K562 (cell line): ENCODE measurements at regions not wholly inside any gene's neighbourhood (a gene's known extent, or its start where the extent isn't known, plus 50 kb on each side); places are given as distances from the start of the nearest gene placed in this dataset.

Experiments
- ATAC-seq: fragments of 200-7000 bp; cut with Tn5 transposase; 3 replicates; pipeline ENCODE4 v1.9.1; 2020; ENCODE audit warnings: moderate library complexity
- BruUV-seq: library from RNA; stranded (reverse); fragments of 400-500 nt; replicated peaks from 2 replicates; lab custom pipeline; 2021; lab: Mats Ljungman, UMichigan
- CTCF ChIA-PET: fragments of 300-600 bp; formaldehyde crosslinking; extraction: SDS; loops from one replicate; lab custom pipeline; 2021; ENCODE audit warnings: low intra/inter-chr PET ratio; lab: Yijun Ruan, JAX
- POLR2A ChIA-PET: fragments of 300-600, 350-650 bp; sonication (Branson Sonifier 250); formaldehyde crosslinking; extraction: SDS; loops from one replicate; lab custom pipeline; 2021; ENCODE audit warnings: antibody characterized with exemption, inconsistent platforms; lab: Yijun Ruan, JAX
- DNase-seq, 4 experiments: peaks; one replicate each; pipeline versions ENCODE4 v3.0.0 to v3.0.0-alpha.2; 2011 to 2018; ENCODE audit warnings: low spot score in 3 of 4, mixed read lengths in 3 of 4; ENCODE audit errors: extremely low read depth in 1 of 4
- FAIRE-seq: peaks from 2 replicates; lab custom pipeline; 2011; peaks lifted over from hg19 to GRCh38; lab: Jason Lieb, UNC
- H2AFZ ChIP-seq: 2 replicates; pipeline ENCODE4 v1.6.0; 2011; ENCODE audit warnings: low read depth, low read length, control low read depth, inconsistent platforms
- H3K27ac ChIP-seq: fragments of 200-600 bp; 3 replicates; pipeline ENCODE4 v1.8.0; 2011; ENCODE audit warnings: low read depth, mild to moderate bottlenecking, control low read depth, inconsistent platforms, low read length, moderate library complexity, mixed read lengths; ENCODE audit errors: extremely low read depth
- H3K27me3 ChIP-seq, 2 experiments: fragments of 300-600 bp in 1 of 2; 2 replicates in 1 of 2; 3 replicates in 1 of 2; pipeline versions ENCODE4 v1.6.0 to v1.8.0; 2011; ENCODE audit warnings: inconsistent platforms in 2 of 2, low read length in 2 of 2, mild to moderate bottlenecking in 1 of 2, mixed read lengths in 1 of 2, moderate library complexity in 1 of 2; ENCODE audit not compliant: control insufficient read depth in 2 of 2, insufficient read depth in 2 of 2
- H3K36me3 ChIP-seq: fragments of 300-600 bp; 3 replicates; pipeline ENCODE4 v1.8.0; 2011; ENCODE audit warnings: mild to moderate bottlenecking, low read length, inconsistent platforms; ENCODE audit not compliant: control insufficient read depth, insufficient read depth
- H3K4me1 ChIP-seq, 2 experiments: fragments of 200-600 bp in 1 of 2; replicated peaks in 1 of 2; 2 replicates in 1 of 2; 3 replicates in 1 of 2; pipeline versions ENCODE4 v1.5.1 to v1.8.0; 2011; ENCODE audit warnings: inconsistent platforms in 2 of 2, low read length in 2 of 2, mild to moderate bottlenecking in 1 of 2, mixed read lengths in 1 of 2, moderate library complexity in 1 of 2; ENCODE audit not compliant: control insufficient read depth in 2 of 2, insufficient read depth in 2 of 2
- H3K4me2 ChIP-seq: 2 replicates; pipeline ENCODE4 v1.6.1; 2011; ENCODE audit warnings: low read length, control low read depth, inconsistent platforms, mixed read lengths; ENCODE audit not compliant: insufficient read depth
- H3K4me3 ChIP-seq: fragments of 200-600 bp; sonication (generic), shearing (Covaris generic); 2 replicates; pipeline ENCODE4 v1.5.1; 2016; ENCODE audit warnings: control low read depth, inconsistent platforms
- H3K79me2 ChIP-seq: fragments of 200-600 bp; 3 replicates; pipeline ENCODE4 v1.8.0; 2011; ENCODE audit warnings: low read length, inconsistent platforms; ENCODE audit not compliant: control insufficient read depth, insufficient read depth
- H3K9ac ChIP-seq, 2 experiments: 2 replicates each; pipeline versions ENCODE4 v1.6.0 to v1.6.1; 2011; ENCODE audit warnings: low read depth in 2 of 2, low read length in 2 of 2, control low read depth in 1 of 2, inconsistent platforms in 1 of 2, mild to moderate bottlenecking in 1 of 2, mixed read lengths in 1 of 2; ENCODE audit not compliant: insufficient read depth in 1 of 2
- H3K9me1 ChIP-seq: one replicate; pipeline ENCODE4 v1.6.0; 2011; ENCODE audit warnings: inconsistent platforms, mild to moderate bottlenecking, low read length, moderate library complexity; ENCODE audit not compliant: control insufficient read depth, insufficient read depth
- H3K9me3 ChIP-seq: replicated peaks from 2 replicates; pipeline ENCODE4 v1.5.1; 2011; ENCODE audit warnings: low read depth, low read length, inconsistent platforms; ENCODE audit not compliant: control insufficient read depth, insufficient read depth
- H4K20me1 ChIP-seq: replicated peaks from 2 replicates; pipeline ENCODE4 v1.6.1; 2011; ENCODE audit warnings: low read length, inconsistent platforms, mixed read lengths; ENCODE audit not compliant: control insufficient read depth, insufficient read depth
- ERF ChIP-seq: fragments of 450-650 bp; formaldehyde crosslinking; IDR thresholded peaks from 2 replicates; pipeline ENCODE4 v1.4.0; 2020; ENCODE audit warnings: mild to moderate bottlenecking, mixed read lengths
- IFI16 ChIP-seq: fragments of 250-450 bp; sonication (Bioruptor Pico); IDR thresholded peaks from 2 replicates; pipeline ENCODE4 v2.1.2; 2022; ENCODE audit warnings: mild to moderate bottlenecking, inconsistent platforms
- IRF2 ChIP-seq: sonication (generic); formaldehyde crosslinking; IDR thresholded peaks from 2 replicates; pipeline ENCODE4 v1.8.1; 2022; ENCODE audit warnings: mild to moderate bottlenecking, missing genetic modification reagents
- NCOA2 ChIP-seq, 2 experiments: fragments of 450-650 bp; IDR thresholded peaks; 2 replicates each; pipeline ENCODE4 v1.6.1; 2018; ENCODE audit warnings: mild to moderate bottlenecking in 2 of 2, moderate library complexity in 1 of 2; ENCODE audit not compliant: partially characterized antibody in 2 of 2
- TCF7 ChIP-seq: sonication (generic); IDR thresholded peaks from 2 replicates; pipeline ENCODE4 v1.6.1; 2016; ENCODE audit warnings: antibody characterized with exemption, borderline replicate concordance
- TGIF2 ChIP-seq: sonication (generic); formaldehyde crosslinking; IDR thresholded peaks from 2 replicates; pipeline ENCODE4 v1.8.1; 2022; ENCODE audit warnings: mild to moderate bottlenecking, missing genetic modification reagents, moderate library complexity
- WGBS: fragments of 100-300 bp; shearing (Covaris generic); methylation state at CpG from one replicate; pipeline ENCODE4 v1.1.6; 2016; ENCODE audit warnings: low coverage, mixed read lengths; ENCODE audit not compliant: insufficient coverage; ENCODE audit errors: missing lambda C conversion rate; 5-methylcytosine and 5-hydroxymethylcytosine counted together
- in situ Hi-C: fragments of 300-500 bp; cut with MboI; formaldehyde crosslinking; loops from 4 replicates; pipeline ENCODE4 v1.15.0; 2018; ENCODE audit warnings: inconsistent platforms, mixed read lengths
- intact Hi-C: fragments of 100-400 bp; cut with micrococcal nuclease; formaldehyde crosslinking; loops from 2 replicates; pipeline ENCODE4 v1.14.2; 2022
- TF ChIP-seq, protein P1 (sequence below): sonication (generic); formaldehyde crosslinking; IDR thresholded peaks from 2 replicates; pipeline ENCODE4 v1.8.0; 2022; ENCODE audit warnings: mild to moderate bottlenecking, low read depth, missing genetic modification reagents

DNA sequence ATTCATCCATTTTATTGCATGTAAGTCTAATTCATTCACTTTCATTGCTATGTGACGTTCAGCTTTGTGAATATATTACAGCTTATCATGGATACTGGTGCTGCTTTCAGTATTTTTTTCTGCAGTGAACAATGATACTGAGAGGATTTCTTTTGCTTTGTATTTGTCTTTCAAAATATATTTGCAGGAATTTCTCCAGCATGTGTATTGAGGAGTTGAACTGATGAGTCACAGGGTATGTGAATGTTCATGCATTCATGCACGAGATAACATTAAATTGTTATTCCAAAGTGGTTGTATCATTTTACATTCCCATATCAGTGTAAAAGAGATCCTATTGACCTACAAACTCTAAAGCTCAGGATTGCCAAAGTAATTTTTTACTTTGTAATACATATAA, 283.8 kb upstream of the ARSJ start:
- H3K27ac ChIP-seq: no peak overlapping the region
- in situ Hi-C loops (no loop called here), intact Hi-C loops (no loop called here)
- no peaks in the 10 kb centered on the region for H4K20me1 ChIP-seq
- WGBS: 0% methylated on average over 2 of the region's 2 CpGs
- no peak overlapping the region for H3K4me3 ChIP-seq
- no peaks in the 10 kb centered on the region for H3K9me3 ChIP-seq
- H3K9ac ChIP-seq: no peak overlapping the region
- H3K4me2 ChIP-seq: no peak overlapping the region
- no peaks in the 10 kb centered on the region for H3K4me1 ChIP-seq
- DNase-seq (no peak), ATAC-seq (no peak), FAIRE-seq (no peak)
- BruUV-seq: no TSS peak
- H3K36me3 ChIP-seq: no peaks in the 10 kb centered on the region
- ChIA-PET CTCF (no interaction called here), POLR2A (interaction anchor here (0.6 kb wide), 1 partner anchor 1190 kb away, joined by 4 read pairs; no protein-coding TSS in a partner anchor)
- H3K27me3 ChIP-seq: no peaks in the 10 kb centered on the region
- no peaks in the 10 kb centered on the region for H3K79me2 ChIP-seq
- TF ChIP-seq, protein P1, sequence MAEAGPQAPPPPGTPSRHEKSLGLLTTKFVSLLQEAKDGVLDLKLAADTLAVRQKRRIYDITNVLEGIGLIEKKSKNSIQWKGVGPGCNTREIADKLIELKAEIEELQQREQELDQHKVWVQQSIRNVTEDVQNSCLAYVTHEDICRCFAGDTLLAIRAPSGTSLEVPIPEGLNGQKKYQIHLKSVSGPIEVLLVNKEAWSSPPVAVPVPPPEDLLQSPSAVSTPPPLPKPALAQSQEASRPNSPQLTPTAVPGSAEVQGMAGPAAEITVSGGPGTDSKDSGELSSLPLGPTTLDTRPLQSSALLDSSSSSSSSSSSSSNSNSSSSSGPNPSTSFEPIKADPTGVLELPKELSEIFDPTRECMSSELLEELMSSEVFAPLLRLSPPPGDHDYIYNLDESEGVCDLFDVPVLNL (CRISPR knock-in tag): no peak
- H2AFZ ChIP-seq: no peak overlapping the region
- no peaks in the 10 kb centered on the region for H3K9me1 ChIP-seq

DNA sequence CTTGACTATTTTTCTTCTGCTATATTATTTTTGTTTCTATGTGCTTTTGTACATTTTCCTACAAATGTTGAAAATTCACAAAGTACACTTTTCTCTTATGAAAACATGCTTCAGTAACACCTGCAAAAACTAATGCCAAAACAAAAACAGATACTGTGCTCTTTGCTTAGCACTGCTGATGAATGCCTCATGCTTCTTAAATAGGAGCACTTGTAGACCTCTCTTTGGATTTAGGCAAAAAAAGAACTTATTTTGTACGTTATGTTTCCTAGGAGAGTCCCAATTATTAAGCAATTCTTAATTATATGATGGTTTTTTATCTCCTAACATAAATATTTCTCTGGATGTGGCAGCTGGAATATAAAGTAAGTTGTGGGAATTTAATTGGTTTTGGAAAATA, 285.0 kb upstream of the ARSJ start:
- Histone ChIP-seq H2AFZ (no peak overlapping the region), H3K4me1 (no peaks in the 10 kb centered on the region), H3K27ac (no peak overlapping the region), H3K36me3 (no peaks in the 10 kb centered on the region), H3K9me3 (no peaks in the 10 kb centered on the region), H3K9me1 (no peaks in the 10 kb centered on the region), H3K27me3 (no peaks in the 10 kb centered on the region), H4K20me1 (no peaks in the 10 kb centered on the region), H3K4me3 (no peak overlapping the region), H3K9ac (no peak overlapping the region), H3K4me2 (no peak overlapping the region), H3K79me2 (no peaks in the 10 kb centered on the region)
- in situ Hi-C loops (no loop called here), intact Hi-C loops (no loop called here)
- 0% methylated on average over 1 of the region's 1 CpG for WGBS
- DNase-seq (no peak), FAIRE-seq (no peak), ATAC-seq (no peak)
- ChIA-PET POLR2A (no interaction called here), CTCF (no interaction called here)
- no TSS peak for BruUV-seq
- no peak for TF ChIP-seq IRF2 (CRISPR knock-in tag)
- TF ChIP-seq NCOA2 (IDR thresholded peaks at IDR 0.05; ENCODE audit: partially characterized antibody in 2 of 2): no peak
- TF ChIP-seq TCF7: no peak
- no peak for TF ChIP-seq TGIF2 (CRISPR knock-in tag)
- TF ChIP-seq IFI16: no peak
- no peak for TF ChIP-seq ERF (CRISPR knock-in tag)
